GM12875 (cell line): ENCODE measurements at regions not wholly inside any gene's neighbourhood (a gene's known extent, or its start where the extent isn't known, plus 50 kb on each side); places are given as distances from the start of the nearest gene placed in this dataset.

Source experiments
- H3K4me3 ChIP-seq: one replicate; pipeline ENCODE4 v1.5.1; 2011; ENCODE audit warnings: low read depth, low read length, control low read depth
- TF ChIP-seq, protein P1 (sequence below): IDR thresholded peaks from 2 replicates; pipeline ENCODE4 v1.5.1; 2011; ENCODE audit warnings: low read depth, mild to moderate bottlenecking, control low read depth, inconsistent platforms, low read length, moderate library complexity, borderline replicate concordance; ENCODE audit not compliant: insufficient read depth

DNA sequence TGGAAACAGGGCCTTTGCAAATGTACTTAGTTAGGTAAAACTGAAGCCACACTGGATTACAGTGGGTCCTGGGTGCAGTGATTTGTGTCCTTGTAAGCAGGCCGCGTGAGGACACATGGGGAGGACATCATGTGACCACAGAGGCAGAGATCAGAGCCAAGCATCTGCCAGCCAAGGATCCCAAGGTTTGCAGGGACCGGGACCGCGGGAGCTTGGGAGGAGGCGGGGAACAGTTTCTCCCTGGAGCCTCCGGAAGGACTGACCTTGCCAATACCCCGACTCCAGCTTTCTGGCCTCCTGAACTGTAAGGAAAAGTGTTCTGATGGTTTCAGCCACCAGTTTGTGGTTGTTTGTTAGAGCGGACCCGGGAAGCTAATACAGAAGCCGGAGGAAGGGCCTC is 500.9 kb downstream of the PREX1 start:
- TF ChIP-seq, protein P1, sequence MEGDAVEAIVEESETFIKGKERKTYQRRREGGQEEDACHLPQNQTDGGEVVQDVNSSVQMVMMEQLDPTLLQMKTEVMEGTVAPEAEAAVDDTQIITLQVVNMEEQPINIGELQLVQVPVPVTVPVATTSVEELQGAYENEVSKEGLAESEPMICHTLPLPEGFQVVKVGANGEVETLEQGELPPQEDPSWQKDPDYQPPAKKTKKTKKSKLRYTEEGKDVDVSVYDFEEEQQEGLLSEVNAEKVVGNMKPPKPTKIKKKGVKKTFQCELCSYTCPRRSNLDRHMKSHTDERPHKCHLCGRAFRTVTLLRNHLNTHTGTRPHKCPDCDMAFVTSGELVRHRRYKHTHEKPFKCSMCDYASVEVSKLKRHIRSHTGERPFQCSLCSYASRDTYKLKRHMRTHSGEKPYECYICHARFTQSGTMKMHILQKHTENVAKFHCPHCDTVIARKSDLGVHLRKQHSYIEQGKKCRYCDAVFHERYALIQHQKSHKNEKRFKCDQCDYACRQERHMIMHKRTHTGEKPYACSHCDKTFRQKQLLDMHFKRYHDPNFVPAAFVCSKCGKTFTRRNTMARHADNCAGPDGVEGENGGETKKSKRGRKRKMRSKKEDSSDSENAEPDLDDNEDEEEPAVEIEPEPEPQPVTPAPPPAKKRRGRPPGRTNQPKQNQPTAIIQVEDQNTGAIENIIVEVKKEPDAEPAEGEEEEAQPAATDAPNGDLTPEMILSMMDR, result no peak
- H3K4me3 ChIP-seq, result no peak overlapping the region

DNA sequence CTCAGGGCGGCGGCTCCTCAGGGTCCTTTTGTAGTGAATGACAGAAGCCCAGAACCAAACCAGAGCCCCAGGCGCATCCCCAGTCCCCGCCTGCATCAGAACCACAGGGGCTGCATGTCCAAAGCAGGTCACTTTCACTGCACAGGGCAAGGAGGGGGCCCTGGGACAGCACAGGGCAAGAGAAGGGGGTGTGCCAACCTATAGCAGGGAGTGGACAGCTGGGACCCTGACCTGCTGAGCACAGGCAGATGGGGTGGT is 501.4 kb downstream of the PREX1 start:
- H3K4me3 ChIP-seq, result no peak overlapping the region
- TF ChIP-seq, protein P1, result no peak

DNA sequence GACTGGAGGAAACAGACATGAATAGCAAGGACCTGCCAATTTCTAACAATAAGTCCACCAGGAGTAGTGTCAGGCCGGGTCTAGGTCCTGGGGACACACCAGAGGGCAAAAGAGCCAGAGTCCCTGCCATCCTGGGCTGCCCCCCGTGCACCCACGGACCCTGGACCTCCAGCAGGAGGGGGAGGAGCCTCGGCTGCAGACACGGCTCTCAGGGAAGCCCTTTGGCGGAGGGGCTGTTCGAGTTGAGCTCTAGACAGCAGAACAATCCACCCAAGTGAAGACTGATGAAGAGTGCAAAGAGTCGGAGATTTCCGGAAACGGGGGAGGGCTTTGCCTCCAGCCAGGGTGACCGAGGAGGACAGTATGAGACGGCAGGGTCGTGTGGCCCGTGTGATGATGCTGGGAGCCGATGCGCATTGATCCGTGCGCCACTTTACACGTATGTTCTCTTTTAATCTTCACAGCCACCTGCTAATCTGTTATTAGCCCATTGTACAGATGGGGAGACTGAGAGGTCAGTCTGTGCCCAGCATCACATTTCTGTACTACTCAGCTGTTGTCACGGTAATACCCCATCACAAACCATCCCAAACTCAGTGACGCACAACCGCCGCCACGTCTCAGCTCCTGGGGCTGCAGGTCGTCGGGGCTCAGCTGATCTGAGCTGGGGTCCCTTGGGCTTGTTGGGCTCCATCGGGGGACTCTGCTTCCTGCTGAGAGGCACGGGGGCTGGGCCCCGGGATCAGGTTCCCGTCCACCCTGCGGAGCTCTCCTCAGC is 502.0 kb downstream of the PREX1 start:
- TF ChIP-seq, protein P1, result no peak
- no peak overlapping the region for H3K4me3 ChIP-seq

DNA sequence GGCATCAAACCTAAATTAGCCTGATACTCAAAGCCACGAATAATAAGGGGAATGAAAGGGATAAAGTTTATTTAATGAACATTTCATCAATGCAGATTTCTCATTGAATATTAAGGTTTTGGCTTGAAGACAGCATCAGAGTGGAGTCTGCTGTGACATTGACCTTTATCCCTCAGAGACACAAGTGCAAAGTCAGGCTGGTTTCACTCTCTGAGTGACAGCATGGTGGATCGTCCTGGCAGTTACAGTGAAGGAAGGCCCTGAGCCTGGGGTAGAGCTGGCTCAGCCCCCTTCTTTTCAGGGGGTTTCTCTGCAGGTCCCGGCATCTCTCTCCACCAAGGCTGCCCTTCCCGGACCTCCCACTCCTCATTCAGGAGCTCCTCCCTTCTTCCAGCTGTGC is 503.1 kb downstream of the PREX1 start:
- no peak overlapping the region for H3K4me3 ChIP-seq
- TF ChIP-seq, protein P1, result no peak

DNA sequence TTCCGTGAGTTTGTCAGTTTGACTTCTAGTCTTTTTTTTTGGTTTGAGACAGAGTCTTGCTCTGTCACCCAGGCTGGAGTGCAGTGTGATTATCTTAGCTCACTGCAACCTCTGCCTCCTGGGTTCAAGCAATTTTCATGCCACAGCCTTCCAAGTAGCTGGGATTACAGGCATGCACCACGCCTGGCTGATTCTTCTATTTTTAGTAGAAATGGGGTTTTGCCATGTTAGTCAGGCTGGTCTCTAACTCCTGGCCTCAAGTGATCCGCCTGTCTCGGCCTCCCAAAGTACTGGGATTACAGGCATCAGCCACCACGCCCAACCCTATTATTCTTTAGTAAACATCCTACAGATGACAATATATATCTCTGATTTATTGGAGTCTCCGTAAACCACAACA is 506.5 kb downstream of the PREX1 start:
- TF ChIP-seq, protein P1, result no peak
- H3K4me3 ChIP-seq, result no peak overlapping the region

DNA sequence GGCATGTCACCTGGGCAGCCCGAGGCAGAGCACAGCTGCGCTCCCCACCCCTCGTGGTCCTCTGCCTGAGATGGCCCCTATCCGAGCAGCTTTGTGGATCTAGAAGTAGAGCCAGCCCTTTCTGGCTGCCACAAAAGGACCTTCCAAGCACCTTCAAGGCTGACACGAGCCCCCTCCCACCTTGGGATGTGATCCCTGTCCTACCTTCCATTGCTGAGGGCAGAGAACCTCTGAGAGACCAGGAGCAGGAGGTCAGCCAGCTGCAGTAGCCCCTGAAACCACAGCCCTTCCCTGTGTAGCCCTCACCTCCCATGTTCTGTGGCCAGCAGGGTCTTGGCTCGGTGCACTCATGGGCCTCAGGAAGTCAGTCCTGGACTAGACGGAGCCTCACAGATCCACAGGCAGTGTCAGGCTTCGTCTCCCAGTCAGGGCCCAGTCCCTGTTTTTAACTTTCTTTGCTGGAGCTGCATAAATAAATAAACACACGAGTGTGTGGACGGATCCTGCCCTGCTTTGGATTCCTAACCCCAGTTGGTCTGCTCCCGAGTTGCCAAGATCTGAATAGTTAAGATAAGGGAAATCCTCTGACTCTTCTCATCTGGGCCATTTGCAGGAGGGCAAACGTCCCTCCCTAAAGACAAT is 507.7 kb downstream of the PREX1 start:
- H3K4me3 ChIP-seq, result no peak overlapping the region

More for the DNA sequence above, 507.7 kb downstream of the PREX1 start:
- TF ChIP-seq, protein P1, result no peak
